ENCODE measurements at regions not wholly inside any gene's neighbourhood (a gene's known extent, or its start where the extent isn't known, plus 50 kb on each side); places are given as distances from the start of the nearest gene placed in this dataset.

GRCh38 chr2:223363085-223363484, 239.1 kb downstream of the SCG2 start:
- no peaks in the 10 kb centered on the region for H3K9me3 Mint-ChIP-seq
- intact Hi-C loops (cut with micrococcal nuclease) = no loop called here
- POLR2A ChIA-PET = no interaction called here
- no peaks in the 10 kb centered on the region for H3K27me3 Mint-ChIP-seq
- TF ChIP-seq CTCF (IDR thresholded peaks at IDR 0.05) = no peak
- no peak for DNase-seq
- no peak overlapping the region for H3K27ac Mint-ChIP-seq
- ATAC-seq = no peak
- no peaks in the 10 kb centered on the region for H3K36me3 Mint-ChIP-seq (ENCODE audit: low read depth)
- CTCF ChIA-PET = no interaction called here
- no peak overlapping the region for H3K4me3 Mint-ChIP-seq
- no peaks in the 10 kb centered on the region for H3K4me1 Mint-ChIP-seq (ENCODE audit: low read depth)

- no peak for TF ChIP-seq CTCF (IDR thresholded peaks at IDR 0.05)
- Mint-ChIP-seq H3K4me3 (no peak overlapping the region), H3K27me3 (no peaks in the 10 kb centered on the region), H3K36me3 (ENCODE audit: low read depth) (no peaks in the 10 kb centered on the region), H3K9me3 (no peaks in the 10 kb centered on the region), H3K27ac (no peak overlapping the region), H3K4me1 (ENCODE audit: low read depth) (no peaks in the 10 kb centered on the region)
- intact Hi-C loops (cut with micrococcal nuclease) = no loop called here
- ATAC-seq (no peak), DNase-seq (no peak)
- ChIA-PET CTCF (no interaction called here), POLR2A (no interaction called here)
These were observed 236.9 kb downstream of the SCG2 start for GRCh38 chr2:223365158-223365679.

DNA sequence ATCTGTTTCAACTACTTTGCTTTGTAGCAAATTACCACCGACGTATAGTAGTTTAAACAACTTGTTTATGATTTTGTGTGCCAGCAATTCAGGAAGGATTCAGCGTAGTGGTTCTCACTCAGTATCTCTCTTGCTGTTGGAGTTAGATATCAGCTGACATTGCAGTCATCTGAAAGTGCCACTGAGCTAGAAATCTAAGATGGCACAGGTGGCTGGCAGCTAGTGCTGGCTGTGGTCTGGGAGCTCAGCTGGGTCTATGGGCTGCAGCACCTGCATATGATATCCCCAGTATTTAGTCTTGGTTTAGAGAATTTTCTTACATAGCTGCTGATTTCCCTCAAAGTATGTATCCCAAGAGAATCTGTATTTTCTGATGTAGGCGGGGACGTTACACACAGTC, 235.6 kb downstream of the SCG2 start:
- TF ChIP-seq CTCF (IDR thresholded peaks at IDR 0.05) = no peak
- Mint-ChIP-seq H3K27ac (no peak overlapping the region), H3K4me1 (ENCODE audit: low read depth) (no peaks in the 10 kb centered on the region), H3K4me3 (no peak overlapping the region), H3K27me3 (no peaks in the 10 kb centered on the region), H3K36me3 (ENCODE audit: low read depth) (no peaks in the 10 kb centered on the region), H3K9me3 (no peaks in the 10 kb centered on the region)
- ChIA-PET CTCF (no interaction called here), POLR2A (no interaction called here)
- ATAC-seq (no peak), DNase-seq (no peak)
- intact Hi-C loops (cut with micrococcal nuclease) = no loop called here

GRCh38 chr2:223368481-223368880, 233.7 kb downstream of the SCG2 start:
- no peak for DNase-seq
- H3K36me3 Mint-ChIP-seq (ENCODE audit: low read depth) = no peaks in the 10 kb centered on the region
- CTCF ChIA-PET = no interaction called here
- no peaks in the 10 kb centered on the region for H3K9me3 Mint-ChIP-seq
- no peak for TF ChIP-seq CTCF (IDR thresholded peaks at IDR 0.05)
- no peaks in the 10 kb centered on the region for H3K27me3 Mint-ChIP-seq
- no peaks in the 10 kb centered on the region for H3K4me1 Mint-ChIP-seq (ENCODE audit: low read depth)
- no peak for ATAC-seq
- H3K27ac Mint-ChIP-seq = no peak overlapping the region
- POLR2A ChIA-PET = no interaction called here
- intact Hi-C loops (cut with micrococcal nuclease) = no loop called here
- H3K4me3 Mint-ChIP-seq = no peak overlapping the region

GRCh38 chr2:223369889-223370288, 232.3 kb downstream of the SCG2 start:
- Mint-ChIP-seq H3K36me3 (ENCODE audit: low read depth) (no peaks in the 10 kb centered on the region), H3K4me1 (ENCODE audit: low read depth) (no peaks in the 10 kb centered on the region), H3K27ac (no peak overlapping the region), H3K9me3 (no peaks in the 10 kb centered on the region), H3K27me3 (no peaks in the 10 kb centered on the region), H3K4me3 (no peak overlapping the region)
- CTCF ChIA-PET = no interaction called here
- POLR2A ChIA-PET = interaction anchor here (0.8 kb wide), 1 partner anchor 11 kb away, joined by 4 read pairs; no protein-coding TSS in a partner anchor
- no peak for ATAC-seq
- no peak for TF ChIP-seq CTCF (IDR thresholded peaks at IDR 0.05)
- intact Hi-C loops (cut with micrococcal nuclease) = no loop called here
- no peak for DNase-seq

All from activated CD8-positive, alpha-beta T cell treated with anti-CD3 and anti-CD28 coated beads for 36 hours (primary cell).